SK-N-SH (cell line): ENCODE measurements at regions not wholly inside any gene's neighbourhood (a gene's known extent, or its start where the extent isn't known, plus 50 kb on each side); places are given as distances from the start of the nearest gene placed in this dataset.

ENCODE experiments used
- CTCF ChIA-PET: fragments of 300-600, 350-600 bp; formaldehyde crosslinking; extraction: SDS; loops from one replicate; lab custom pipeline; 2021; lab: Yijun Ruan, JAX
- POLR2A ChIA-PET: fragments of 350-600 bp; sonication (Branson Sonifier 250); formaldehyde crosslinking; extraction: SDS; loops from one replicate; lab custom pipeline; 2020; ENCODE audit warnings: antibody characterized with exemption, inconsistent platforms; lab: Yijun Ruan, JAX
- DNase-seq: peaks from one replicate; pipeline ENCODE4 v3.0.0; 2012
- H2AFZ ChIP-seq: fragments of 200-600 bp; sonication (generic); 2 replicates; pipeline ENCODE4 v1.8.1; 2016; ENCODE audit warnings: antibody characterized with exemption, mild to moderate bottlenecking, low read depth
- H3F3A ChIP-seq: fragments of 200-600 bp; sonication (generic); replicated peaks from 2 replicates; pipeline ENCODE3; 2016; ENCODE audit warnings: antibody characterized with exemption, mild to moderate bottlenecking; ENCODE audit not compliant: insufficient read depth
- H3K27ac ChIP-seq, 2 experiments: fragments of 200-500 bp in 1 of 2; fragments of 200-600 bp in 1 of 2; sonication (Bioruptor generic) in 1 of 2; sonication (generic), shearing (Covaris generic) in 1 of 2; 2 replicates each; pipeline versions ENCODE4 v1.5.1 to v1.6.1; 2014 to 2016; ENCODE audit warnings: low read depth in 2 of 2, inconsistent platforms in 1 of 2, low read length in 1 of 2, mild to moderate bottlenecking in 1 of 2, mixed read lengths in 1 of 2
- H3K27me3 ChIP-seq: fragments of 200-600 bp; sonication (generic), shearing (Covaris generic); 2 replicates; pipeline ENCODE4 v1.6.1; 2016; ENCODE audit warnings: mixed run types; ENCODE audit not compliant: insufficient read depth
- H3K36me3 ChIP-seq, 2 experiments: fragments of 200-500 bp in 1 of 2; fragments of 200-600 bp in 1 of 2; sonication (Bioruptor generic) in 1 of 2; sonication (generic) in 1 of 2; replicated peaks in 1 of 2; 2 replicates each; pipeline versions ENCODE3 to v1.5.1; 2014 to 2016; ENCODE audit warnings: low read length in 1 of 2, mild to moderate bottlenecking in 1 of 2; ENCODE audit not compliant: insufficient read depth in 2 of 2, control insufficient read depth in 1 of 2
- H3K4me1 ChIP-seq, 2 experiments: fragments of 200-500 bp in 1 of 2; fragments of 200-600 bp in 1 of 2; sonication (Bioruptor generic) in 1 of 2; sonication (generic), shearing (Covaris generic) in 1 of 2; 2 replicates each; pipeline versions ENCODE4 v1.5.1 to v1.6.1; 2014 to 2016; ENCODE audit warnings: low read depth in 1 of 2, low read length in 1 of 2, mixed run types in 1 of 2; ENCODE audit not compliant: insufficient read depth in 2 of 2, control insufficient read depth in 1 of 2
- H3K4me2 ChIP-seq: fragments of 200-600 bp; sonication (generic), shearing (Covaris generic); 2 replicates; pipeline ENCODE4 v1.6.1; 2017; ENCODE audit warnings: mixed run types
- H3K4me3 ChIP-seq, 2 experiments: fragments of 200-500 bp in 1 of 2; fragments of 200-600 bp in 1 of 2; sonication (Bioruptor generic) in 1 of 2; sonication (generic), shearing (Covaris generic) in 1 of 2; 2 replicates each; pipeline versions ENCODE4 v1.5.1 to v1.8.1; 2014 to 2016; ENCODE audit warnings: low read depth in 2 of 2, inconsistent platforms in 1 of 2, low read length in 1 of 2, mild to moderate bottlenecking in 1 of 2, mixed read lengths in 1 of 2, moderate library complexity in 1 of 2
- H3K79me2 ChIP-seq: fragments of 200-600 bp; sonication (generic); 2 replicates; pipeline ENCODE4 v1.8.1; 2017; ENCODE audit warnings: mild to moderate bottlenecking; ENCODE audit not compliant: insufficient read depth
- H3K9ac ChIP-seq: fragments of 200-600 bp; sonication (generic); 2 replicates; pipeline ENCODE4 v1.6.1; 2017; ENCODE audit warnings: mixed run types
- H3K9me2 ChIP-seq: fragments of 200-600 bp; sonication (generic); 2 replicates; pipeline ENCODE4 v1.6.1; 2017; ENCODE audit warnings: mixed run types
- H3K9me3 ChIP-seq: fragments of 200-600 bp; sonication (generic); 2 replicates; pipeline ENCODE4 v1.6.1; 2017; ENCODE audit warnings: mixed run types, mild to moderate bottlenecking, moderate library complexity
- H4K20me1 ChIP-seq: fragments of 200-600 bp; sonication (generic); 2 replicates; pipeline ENCODE4 v1.6.1; 2017; ENCODE audit warnings: mild to moderate bottlenecking, mixed run types; ENCODE audit not compliant: insufficient read depth
- CHD2 ChIP-seq: fragments of 150-350 bp; IDR thresholded peaks from 2 replicates; pipeline ENCODE4 v1.6.1; 2018; ENCODE audit warnings: low read length; ENCODE audit not compliant: partially characterized antibody
- ELF1 ChIP-seq: IDR thresholded peaks from 2 replicates; pipeline ENCODE4 v1.4.0; 2012
- FOSL2 ChIP-seq: IDR thresholded peaks from 2 replicates; pipeline ENCODE4 v1.4.0; 2012; ENCODE audit warnings: low read depth, mild to moderate bottlenecking, moderate library complexity, borderline replicate concordance
- JUND ChIP-seq: IDR thresholded peaks from 2 replicates; pipeline ENCODE4 v1.4.0; 2012
- MAX ChIP-seq: IDR thresholded peaks from 2 replicates; pipeline ENCODE4 v1.4.0; 2012; ENCODE audit warnings: low read depth
- MEF2A ChIP-seq: IDR thresholded peaks from 2 replicates; pipeline ENCODE4 v1.4.0; 2012; ENCODE audit warnings: low read depth, borderline replicate concordance
- NFIC ChIP-seq: IDR thresholded peaks from 2 replicates; pipeline ENCODE4 v1.4.0; 2012; ENCODE audit warnings: borderline replicate concordance
- NRF1 ChIP-seq: IDR thresholded peaks from 2 replicates; pipeline ENCODE4 v1.6.1; 2012; ENCODE audit warnings: low read depth, mild to moderate bottlenecking, low read length
- PBX3 ChIP-seq: IDR thresholded peaks from 2 replicates; pipeline ENCODE4; 2012
- POLR2AphosphoS5 ChIP-seq: IDR thresholded peaks from 2 replicates; pipeline ENCODE4 v1.6.1; 2012; ENCODE audit warnings: low read depth, low read length
- RAD21 ChIP-seq: IDR thresholded peaks from 2 replicates; pipeline ENCODE4 v1.6.1; 2012; ENCODE audit warnings: mild to moderate bottlenecking, low read length
- REST ChIP-seq: IDR thresholded peaks from 2 replicates; pipeline ENCODE4 v1.6.1; 2012; ENCODE audit warnings: mild to moderate bottlenecking, low read depth, low read length, moderate library complexity
- RFX5 ChIP-seq: IDR thresholded peaks from 2 replicates; pipeline ENCODE4 v1.6.1; 2012; ENCODE audit warnings: mild to moderate bottlenecking, improper control_type of control experiment, low read length
- RXRA ChIP-seq: IDR thresholded peaks from 2 replicates; pipeline ENCODE4 v1.4.0; 2012; ENCODE audit warnings: low read depth, mild to moderate bottlenecking, borderline replicate concordance
- TAF1 ChIP-seq: IDR thresholded peaks from 2 replicates; pipeline ENCODE4 v1.6.1; 2012; ENCODE audit warnings: low read depth, mild to moderate bottlenecking, low read length, moderate library complexity, borderline replicate concordance
- TCF12 ChIP-seq: IDR thresholded peaks from 2 replicates; pipeline ENCODE4 v1.4.0; 2012
- USF2 ChIP-seq: fragments of 150-350 bp; IDR thresholded peaks from 2 replicates; pipeline ENCODE4 v1.6.1; 2017; ENCODE audit warnings: antibody characterized with exemption, low read length, low read depth, borderline replicate concordance
- YY1 ChIP-seq: IDR thresholded peaks from 2 replicates; pipeline ENCODE4 v1.4.0; 2012; ENCODE audit warnings: low read depth, mild to moderate bottlenecking
- ZBTB33 ChIP-seq: IDR thresholded peaks from 2 replicates; pipeline ENCODE4 v1.4.0; 2012; ENCODE audit warnings: low read depth, borderline replicate concordance
- WGBS: methylation state at CpG from one replicate; pipeline ENCODE4 v1.1.6; 2017; ENCODE audit warnings: low lambda C conversion rate; 5-methylcytosine and 5-hydroxymethylcytosine counted together

- no peak overlapping the region for H3K27ac ChIP-seq
- WGBS = 2% methylated on average over 3 of the region's 3 CpGs
- POLR2A ChIA-PET = interaction anchor here (0.6 kb wide), 1 partner anchor 394 kb away, joined by 3 read pairs; no protein-coding TSS in a partner anchor
- no peaks in the 10 kb centered on the region for H3K9me3 ChIP-seq
- H3K9me2 ChIP-seq = no peaks in the 10 kb centered on the region; the same call in 1 of the 2 replicates
- no peaks in the 10 kb centered on the region for H3K36me3 ChIP-seq
- no peak for DNase-seq
- no peaks in the 10 kb centered on the region for H3F3A ChIP-seq
- H4K20me1 ChIP-seq = no peaks in the 10 kb centered on the region
- CTCF ChIA-PET = no interaction called here
- no peak overlapping the region for H3K4me3 ChIP-seq
- no peaks in the 10 kb centered on the region for H3K79me2 ChIP-seq
- no peak overlapping the region for H2AFZ ChIP-seq
- TF ChIP-seq PBX3 (no peak), FOSL2 (no peak), NRF1 (no peak), YY1 (no peak), RAD21 (no peak), REST (no peak)
- H3K4me1 ChIP-seq = no peaks in the 10 kb centered on the region
- H3K27me3 ChIP-seq = no peaks in the 10 kb centered on the region; the same call in 1 of the 2 replicates
- H3K4me2 ChIP-seq = no peak overlapping the region
- no peak overlapping the region for H3K9ac ChIP-seq
Measured at GRCh38 chr7:115682507-115682906, 348.1 kb downstream of the TFEC start.

- H4K20me1 ChIP-seq = no peaks in the 10 kb centered on the region
- ChIA-PET POLR2A (no interaction called here), CTCF (interaction anchor here (1.0 to 2.8 kb wide), 5 partner anchors 9 to 1654 kb away, joined by 3 to 10 read pairs (median 5); no protein-coding TSS in a partner anchor)
- H3K27me3 ChIP-seq = peaks cover 10% of the 10 kb centered on the region; the same call in 1 of the 2 replicates
- H2AFZ ChIP-seq = no peak overlapping the region
- H3K79me2 ChIP-seq = no peaks in the 10 kb centered on the region
- H3K36me3 ChIP-seq = no peaks in the 10 kb centered on the region
- no peak overlapping the region for H3K4me3 ChIP-seq
- H3K9me3 ChIP-seq = no peaks in the 10 kb centered on the region
- H3K4me1 ChIP-seq = no peaks in the 10 kb centered on the region
- H3K9ac ChIP-seq = no peak overlapping the region
- 6% methylated on average over 3 of the region's 3 CpGs for WGBS
- H3F3A ChIP-seq = no peaks in the 10 kb centered on the region
- H3K27ac ChIP-seq = no peak overlapping the region
- no peak for DNase-seq
- no peaks in the 10 kb centered on the region; the same call in 1 of the 2 replicates for H3K9me2 ChIP-seq
- no peak overlapping the region for H3K4me2 ChIP-seq
- TF ChIP-seq RFX5 (no peak), YY1 (no peak), TAF1 (no peak), ZBTB33 (no peak), TCF12 (no peak), MAX (no peak), NRF1 (no peak), POLR2AphosphoS5 (no peak), CHD2 (no peak), FOSL2 (no peak), JUND (no peak), USF2 (no peak), ELF1 (no peak), RXRA (no peak), NFIC (no peak), MEF2A (no peak)
Measured at GRCh38 chr7:115680921-115681320, 349.6 kb downstream of the TFEC start.
